Mesodermal cell (in vitro differentiated cells): ENCODE measurements at regions not wholly inside any gene's neighbourhood (a gene's known extent, or its start where the extent isn't known, plus 50 kb on each side); places are given as distances from the start of the nearest gene placed in this dataset.
A peak's percentile ranks its signal among the peaks of the same experiment; 100 is the strongest.

Experiments
- H3K27ac ChIP-seq: 2 replicates; pipeline ENCODE4 v1.7.0; 2013; ENCODE audit warnings: mild to moderate bottlenecking, low read depth, low read length, moderate library complexity; ENCODE audit not compliant: severe bottlenecking
- H3K36me3 ChIP-seq: 2 replicates; pipeline ENCODE4 v1.7.1; 2013; ENCODE audit warnings: mild to moderate bottlenecking, low read length, moderate library complexity; ENCODE audit not compliant: control insufficient read depth, insufficient read depth
- H3K4me1 ChIP-seq: one replicate; pipeline ENCODE4 v1.7.1; 2013; ENCODE audit warnings: mild to moderate bottlenecking, low read length; ENCODE audit not compliant: insufficient read depth, control insufficient read depth, poor library complexity, severe bottlenecking
- H3K4me3 ChIP-seq: 2 replicates; pipeline ENCODE4 v1.7.0; 2013; ENCODE audit warnings: low read length, control low read depth, mild to moderate bottlenecking; ENCODE audit not compliant: insufficient read depth, poor library complexity, severe bottlenecking; ENCODE audit errors: extremely low read depth
- H3K9me3 ChIP-seq: 2 replicates; pipeline ENCODE4 v1.7.1; 2013; ENCODE audit warnings: mild to moderate bottlenecking, low read length, moderate library complexity; ENCODE audit not compliant: control insufficient read depth
- WGBS, 2 experiments: methylation state at CpG; one replicate each; pipeline ENCODE4 v1.1.5; 2013; ENCODE audit warnings: missing lambda C conversion rate in 2 of 2; ENCODE audit not compliant: insufficient coverage in 2 of 2; 5-methylcytosine and 5-hydroxymethylcytosine counted together

DNA sequence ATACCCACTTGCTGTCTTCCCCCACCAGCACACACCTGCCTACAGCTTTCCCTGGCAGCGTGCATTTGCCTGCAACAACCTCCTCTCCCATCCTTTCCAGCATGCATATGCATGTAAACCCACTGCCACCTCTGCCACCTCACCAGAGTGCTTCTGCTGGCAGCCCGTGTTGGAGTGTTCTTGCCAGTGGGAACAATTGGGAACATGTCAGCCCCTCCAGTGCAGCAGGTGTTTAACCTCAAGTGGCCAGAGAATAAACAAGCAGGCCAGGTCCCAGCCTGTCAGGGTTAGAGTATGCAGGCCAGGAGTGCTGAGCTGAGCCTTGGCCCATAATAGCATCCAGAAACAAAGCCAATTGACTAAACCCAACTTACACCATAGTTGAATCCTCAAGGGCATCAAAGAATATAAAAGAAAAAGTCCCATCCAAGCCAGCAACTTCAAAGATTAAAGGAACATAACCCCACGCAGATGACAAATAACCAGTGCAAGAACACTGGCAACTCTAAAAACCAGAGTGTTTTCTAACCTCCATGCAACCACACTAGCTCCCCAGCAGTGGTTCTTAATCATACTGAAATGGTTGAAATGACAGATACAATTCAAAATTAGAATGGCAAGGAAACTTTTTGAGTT, 1212.1 kb upstream of the CITED2 start:
- Histone ChIP-seq H3K36me3 (no peaks in the 10 kb centered on the region), H3K9me3 (no peaks in the 10 kb centered on the region), H3K4me3 (no peak overlapping the region), H3K27ac (no peak overlapping the region), H3K4me1 (no peaks in the 10 kb centered on the region)
- WGBS, 2 experiments: 86 to 100% methylated on average over 1 to 2 of the region's 3 CpGs

DNA sequence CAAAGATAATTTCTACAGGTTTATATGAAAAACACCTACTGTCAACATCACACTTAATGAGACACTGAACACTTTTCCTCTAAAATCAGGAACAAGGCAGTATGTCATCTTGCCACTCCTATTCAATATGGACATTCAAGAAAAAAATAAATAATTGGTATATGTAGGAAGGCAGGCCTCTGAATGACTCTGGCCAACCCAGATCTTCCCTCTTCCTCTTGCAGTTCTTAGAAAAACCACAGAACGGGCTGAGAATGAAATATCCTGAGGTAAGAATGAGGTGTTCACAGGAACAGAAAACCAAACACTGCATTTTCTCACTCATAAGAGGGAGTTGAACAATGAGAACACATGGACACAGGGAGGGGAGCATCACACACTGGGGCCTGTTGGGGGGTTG, 1207.2 kb upstream of the CITED2 start:
- Histone ChIP-seq H3K27ac (no peak overlapping the region), H3K4me3 (no peak overlapping the region), H3K9me3 (no peaks in the 10 kb centered on the region), H3K4me1 (no peaks in the 10 kb centered on the region), H3K36me3 (no peaks in the 10 kb centered on the region)
- no CpG with 5 or more reads among the region's 1 CpG for WGBS, 2 experiments

DNA sequence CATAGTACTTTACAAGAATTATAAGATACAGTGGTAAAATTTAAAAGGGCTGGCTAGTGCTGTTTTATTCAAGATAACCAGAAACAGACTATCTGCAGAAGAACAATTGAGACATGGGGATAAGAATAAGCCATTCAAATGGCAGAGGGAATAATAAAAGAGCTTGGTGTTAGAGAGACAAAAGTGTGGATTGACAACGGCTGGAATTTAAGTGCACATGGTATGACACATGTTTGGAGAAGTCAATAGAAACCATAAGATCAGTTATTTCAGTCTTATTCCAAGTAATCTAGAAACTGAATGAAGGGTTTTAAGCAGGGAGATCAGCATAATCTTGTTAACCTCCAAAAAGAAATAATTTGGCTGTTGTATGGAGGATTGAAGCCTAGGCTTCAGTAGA, 1205.5 kb upstream of the CITED2 start:
- WGBS, 2 experiments: 67 to 80% methylated on average over 1 of the region's 1 CpG
- no peaks in the 10 kb centered on the region for H3K36me3 ChIP-seq
- no peaks in the 10 kb centered on the region for H3K4me1 ChIP-seq
- H3K9me3 ChIP-seq: no peaks in the 10 kb centered on the region
- no peak overlapping the region for H3K27ac ChIP-seq
- H3K4me3 ChIP-seq: no peak overlapping the region

DNA sequence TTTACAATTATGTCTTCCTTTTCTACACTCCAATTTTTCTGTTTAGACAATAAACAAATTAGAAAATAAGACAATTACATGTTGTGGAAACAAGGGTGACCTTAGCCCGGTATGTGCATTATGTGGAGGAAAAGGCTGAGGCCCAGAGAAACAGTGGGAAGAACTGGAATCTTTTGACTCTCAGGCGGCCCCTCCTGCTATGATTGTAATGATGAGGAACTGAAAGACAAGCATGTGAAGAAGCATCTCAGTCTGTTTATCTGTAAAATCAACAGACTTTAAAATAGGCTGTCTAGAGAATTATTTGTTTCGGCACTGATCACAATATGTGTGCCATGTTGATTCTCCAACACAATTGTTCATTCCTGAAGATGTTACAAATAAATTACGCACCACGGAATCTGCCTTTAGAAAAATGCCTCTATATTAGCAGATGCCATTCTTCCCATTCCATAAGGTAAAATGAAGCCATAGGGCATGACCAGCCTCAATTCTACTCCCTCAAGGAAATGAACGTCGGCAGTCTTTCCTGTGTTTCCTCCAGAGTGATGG, 1201.6 kb upstream of the CITED2 start:
- H3K4me1 ChIP-seq: peaks cover 17% of the 10 kb centered on the region
- 87 to 100% methylated on average over 3 of the region's 7 CpGs for WGBS, 2 experiments

DNA sequence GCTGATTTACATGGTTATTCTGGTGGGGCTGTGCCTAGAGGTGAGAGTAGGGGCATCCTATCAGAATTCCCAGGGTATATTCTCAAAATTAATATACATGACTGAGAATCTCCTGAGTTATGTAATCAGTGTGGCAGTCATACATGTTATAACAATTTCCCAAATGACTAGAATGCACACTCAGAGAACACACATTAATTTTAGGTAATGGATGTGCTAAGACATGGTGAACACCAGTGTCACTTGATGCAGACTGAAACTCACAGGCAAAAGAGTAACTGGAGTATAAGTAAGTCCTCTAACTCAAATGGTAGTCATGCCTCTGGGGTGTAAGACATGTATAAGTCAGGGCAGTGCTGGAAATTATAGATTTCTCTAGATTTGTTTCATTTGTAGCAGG, 1198.4 kb upstream of the CITED2 start:
- Histone ChIP-seq H3K27ac (peak overlapping the region; percentile 68), H3K36me3 (no peaks in the 10 kb centered on the region), H3K4me3 (no peak overlapping the region), H3K4me1 (peaks cover 17% of the 10 kb centered on the region), H3K9me3 (no peaks in the 10 kb centered on the region)

More for the DNA sequence above, 1201.6 kb upstream of the CITED2 start:
- Histone ChIP-seq H3K27ac (no peak overlapping the region), H3K9me3 (no peaks in the 10 kb centered on the region), H3K36me3 (no peaks in the 10 kb centered on the region), H3K4me3 (no peak overlapping the region)

DNA sequence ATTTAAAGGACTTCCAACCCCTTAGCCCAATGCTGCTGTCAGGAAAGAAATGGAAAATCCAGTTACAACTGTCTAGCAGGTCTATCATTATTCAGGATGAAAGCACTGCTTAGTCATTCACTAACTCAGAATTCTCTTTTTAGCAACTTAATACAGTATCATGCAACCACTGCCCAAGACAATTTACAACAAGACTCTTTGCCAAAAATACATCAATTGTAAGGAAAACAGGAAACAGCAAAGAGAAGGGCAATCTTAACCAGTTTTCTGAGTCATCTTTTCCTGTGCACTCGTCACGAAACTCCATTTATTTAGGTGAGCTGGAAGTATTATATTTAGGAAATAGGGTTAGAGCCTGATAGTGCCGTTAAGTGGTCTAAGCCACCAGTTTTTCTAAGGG, 1197.7 kb upstream of the CITED2 start:
- peak overlapping the region; percentile 68 for H3K27ac ChIP-seq
- 76% methylated on average over 2 of the region's 3 CpGs; no CpG with 5 or more reads in 1 of the 2 experiments for WGBS, 2 experiments
- H3K4me1 ChIP-seq: peaks cover 21% of the 10 kb centered on the region

GRCh38 chr6:140571145-140571544, 1196.7 kb upstream of the CITED2 start:
- Histone ChIP-seq H3K27ac (no peak overlapping the region), H3K9me3 (no peaks in the 10 kb centered on the region), H3K36me3 (no peaks in the 10 kb centered on the region), H3K4me3 (no peak overlapping the region), H3K4me1 (peaks cover 24% of the 10 kb centered on the region)

More for the DNA sequence above, 1197.7 kb upstream of the CITED2 start:
- H3K9me3 ChIP-seq: no peaks in the 10 kb centered on the region
- H3K4me3 ChIP-seq: no peak overlapping the region
- H3K36me3 ChIP-seq: no peaks in the 10 kb centered on the region

GRCh38 chr6:140567466-140567865, 1193.0 kb upstream of the CITED2 start:
- WGBS, 2 experiments: no CpG with 5 or more reads among the region's 2 CpGs
- H3K9me3 ChIP-seq: no peaks in the 10 kb centered on the region
- peaks cover 22% of the 10 kb centered on the region for H3K4me1 ChIP-seq
- H3K4me3 ChIP-seq: no peak overlapping the region
- no peaks in the 10 kb centered on the region for H3K36me3 ChIP-seq
- H3K27ac ChIP-seq: peak overlapping the region; percentile 68

GRCh38 chr6:140566781-140567277, 1192.4 kb upstream of the CITED2 start:
- WGBS, 2 experiments: no CpG with 5 or more reads among the region's 1 CpG
- peaks cover 16% of the 10 kb centered on the region for H3K4me1 ChIP-seq
- no peak overlapping the region for H3K4me3 ChIP-seq
- H3K9me3 ChIP-seq: no peaks in the 10 kb centered on the region
- peak overlapping the region; percentile 68 for H3K27ac ChIP-seq
- H3K36me3 ChIP-seq: no peaks in the 10 kb centered on the region

DNA sequence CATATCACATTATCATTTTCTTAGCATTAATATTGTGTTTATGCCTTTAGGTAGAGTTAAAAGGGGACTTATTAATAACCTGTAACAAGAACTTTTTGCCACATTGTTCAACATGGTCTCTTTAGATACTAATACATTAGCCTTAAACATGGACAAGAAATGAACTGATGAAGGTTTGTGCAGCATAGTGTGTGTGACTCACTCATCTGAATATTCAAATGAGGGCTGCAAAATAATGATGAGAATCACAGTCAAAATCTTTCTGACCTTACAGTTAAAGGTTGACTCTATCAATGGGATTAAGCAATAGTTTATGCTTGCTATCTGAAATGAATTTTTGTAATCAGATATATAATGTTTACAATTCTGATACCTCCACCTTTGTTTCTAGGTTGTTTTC, 1189.3 kb upstream of the CITED2 start:
- Histone ChIP-seq H3K4me1 (peaks cover 9% of the 10 kb centered on the region), H3K27ac (no peak overlapping the region), H3K9me3 (no peaks in the 10 kb centered on the region), H3K36me3 (no peaks in the 10 kb centered on the region), H3K4me3 (no peak overlapping the region)

DNA sequence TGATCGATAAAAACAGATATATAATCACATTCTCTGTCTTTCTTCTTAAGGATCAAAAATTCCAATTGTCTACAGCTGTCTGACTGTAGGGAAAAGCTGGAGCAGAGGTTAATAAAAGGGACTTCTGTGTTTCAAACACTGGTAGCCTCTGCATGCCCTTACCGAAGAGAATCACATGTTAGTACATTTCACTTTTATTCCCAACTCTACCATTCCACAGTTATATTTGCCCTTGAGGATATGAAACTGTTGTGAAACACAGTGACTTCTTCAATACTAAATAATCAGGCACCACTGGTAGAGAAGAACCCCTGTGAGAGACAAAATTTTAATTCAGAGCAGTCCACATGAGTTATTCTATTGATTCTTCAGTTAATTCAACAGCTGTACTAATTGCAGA, 1187.3 kb upstream of the CITED2 start:
- Histone ChIP-seq H3K36me3 (no peaks in the 10 kb centered on the region), H3K27ac (no peak overlapping the region), H3K9me3 (no peaks in the 10 kb centered on the region), H3K4me1 (peaks cover 2% of the 10 kb centered on the region), H3K4me3 (no peak overlapping the region)
- no CpG with 5 or more reads among the region's 2 CpGs for WGBS, 2 experiments
